PC-3 (cell line): ENCODE measurements at regions not wholly inside any gene's neighbourhood (a gene's known extent, or its start where the extent isn't known, plus 50 kb on each side); places are given as distances from the start of the nearest gene placed in this dataset.

Experiments
- ATAC-seq: fragments of 200-7000 bp; cut with Tn5 transposase; 2 replicates; pipeline ENCODE4 v1.9.1; 2020; ENCODE audit warnings: mild to moderate bottlenecking, moderate library complexity
- BruUV-seq: library from RNA; stranded (reverse); fragments of 400-500 nt; replicated peaks from 2 replicates; lab custom pipeline; 2021; lab: Mats Ljungman, UMichigan
- CTCF ChIA-PET: fragments of 300-600 bp; sonication (Branson Sonifier 250); formaldehyde crosslinking; loops from one replicate; lab custom pipeline; 2022; ENCODE audit warnings: antibody characterized with exemption; lab: Charles Lee
- POLR2A ChIA-PET: fragments of 300-600 bp; sonication (Branson Sonifier 250); formaldehyde crosslinking; loops from one replicate; lab custom pipeline; 2022; ENCODE audit warnings: antibody characterized with exemption; ENCODE audit not compliant: unreplicated experiment; lab: Charles Lee
- DNase-seq: peaks from one replicate; pipeline ENCODE4 v3.0.0-alpha.2; 2015
- H2AFZ ChIP-seq: fragments of 300-600 bp; sonication (generic); 2 replicates; pipeline ENCODE4 v1.6.0; 2016; ENCODE audit warnings: antibody characterized with exemption, low read length
- H3F3A ChIP-seq: fragments of 300-600 bp; sonication (generic); one replicate; pipeline ENCODE4 v1.6.0; 2017; ENCODE audit warnings: antibody characterized with exemption, low read length, control low read depth, mild to moderate bottlenecking; ENCODE audit not compliant: unreplicated experiment
- H3K27ac ChIP-seq: fragments of 300-600 bp; sonication (generic); 2 replicates; pipeline ENCODE4 v1.5.1; 2016; ENCODE audit warnings: mild to moderate bottlenecking, low read length
- H3K27me3 ChIP-seq: fragments of 300-600 bp; sonication (generic); 2 replicates; pipeline ENCODE4 v1.6.1; 2016; ENCODE audit warnings: low read length, mixed read lengths
- H3K36me3 ChIP-seq: fragments of 300-600 bp; sonication (generic); 2 replicates; pipeline ENCODE4 v1.6.1; 2016; ENCODE audit warnings: low read depth, mixed run types, low read length, mixed read lengths
- H3K4me1 ChIP-seq: fragments of 300-600 bp; sonication (generic); 2 replicates; pipeline ENCODE4 v1.5.1; 2016; ENCODE audit warnings: low read length; ENCODE audit not compliant: insufficient read depth
- H3K4me2 ChIP-seq: fragments of 300-600 bp; sonication (generic); 2 replicates; pipeline ENCODE4 v1.6.0; 2016; ENCODE audit warnings: low read length
- H3K4me3 ChIP-seq: fragments of 300-600 bp; sonication (generic); 2 replicates; pipeline ENCODE4 v1.5.1; 2016; ENCODE audit warnings: mild to moderate bottlenecking, low read length, mixed read lengths
- H3K79me2 ChIP-seq: fragments of 300-600 bp; sonication (generic); 2 replicates; pipeline ENCODE4 v1.6.1; 2017; ENCODE audit warnings: low read length, mixed read lengths
- H3K9ac ChIP-seq: fragments of 300-600 bp; sonication (generic); 2 replicates; pipeline ENCODE4 v1.6.0; 2016; ENCODE audit warnings: mild to moderate bottlenecking, low read length
- H3K9me2 ChIP-seq: fragments of 300-600 bp; sonication (generic); replicated peaks from 2 replicates; pipeline ENCODE4 v1.6.1; 2016; ENCODE audit warnings: mixed run types, low read length, mixed read lengths
- H3K9me3 ChIP-seq: fragments of 300-600 bp; sonication (generic); 2 replicates; pipeline ENCODE4 v1.6.1; 2016; ENCODE audit warnings: low read length, mixed read lengths
- H4K20me1 ChIP-seq: fragments of 300-600 bp; sonication (generic); 2 replicates; pipeline ENCODE4 v1.6.1; 2016; ENCODE audit warnings: low read length, mixed read lengths
- EZH2 ChIP-seq: fragments of 300-600 bp; sonication (generic); IDR thresholded peaks from one replicate; pipeline ENCODE4 v1.6.1; 2017; ENCODE audit warnings: antibody characterized with exemption, mild to moderate bottlenecking, low read length; ENCODE audit not compliant: unreplicated experiment
- EZH2phosphoT487 ChIP-seq: fragments of 300-600 bp; sonication (generic); IDR thresholded peaks from 2 replicates; pipeline ENCODE4 v1.6.1; 2018; ENCODE audit warnings: mild to moderate bottlenecking, antibody characterized with exemption, low read length, borderline replicate concordance
- intact Hi-C: fragments of 100-400 bp; cut with micrococcal nuclease; formaldehyde crosslinking; loops from 2 replicates; pipeline ENCODE4 v1.9.0; 2023
- TF ChIP-seq, protein P1 (sequence below): fragments of 300-600 bp; sonication (generic); conservative IDR thresholded peaks from 2 replicates; pipeline ENCODE4 v1.5.1; 2017; ENCODE audit warnings: antibody characterized with exemption, low read depth, mild to moderate bottlenecking, low read length

GRCh38 chr20:19834287-19834686, 76.2 kb downstream of the RIN2 start:
- no peak overlapping the region for H2AFZ ChIP-seq
- no peaks in the 10 kb centered on the region for H4K20me1 ChIP-seq
- DNase-seq (no peak), ATAC-seq (no peak)
- no peak overlapping the region for H3K4me3 ChIP-seq
- no TSS peak for BruUV-seq
- no peaks in the 10 kb centered on the region for H3K9me3 ChIP-seq
- H3K36me3 ChIP-seq, result no peaks in the 10 kb centered on the region
- intact Hi-C loops, result no loop called here
- CTCF ChIA-PET, result no interaction called here
- H3K27me3 ChIP-seq, result no peaks in the 10 kb centered on the region
- no peaks in the 10 kb centered on the region for H3F3A ChIP-seq
- H3K4me1 ChIP-seq, result peaks cover under 1% of the 10 kb centered on the region
- H3K9me2 ChIP-seq, result no peaks in the 10 kb centered on the region
- no peak overlapping the region for H3K27ac ChIP-seq
- H3K4me2 ChIP-seq, result no peak overlapping the region
- POLR2A ChIA-PET, result no interaction called here
- TF ChIP-seq EZH2phosphoT487, result no peak
- TF ChIP-seq EZH2, result no peak
- TF ChIP-seq, protein P1, sequence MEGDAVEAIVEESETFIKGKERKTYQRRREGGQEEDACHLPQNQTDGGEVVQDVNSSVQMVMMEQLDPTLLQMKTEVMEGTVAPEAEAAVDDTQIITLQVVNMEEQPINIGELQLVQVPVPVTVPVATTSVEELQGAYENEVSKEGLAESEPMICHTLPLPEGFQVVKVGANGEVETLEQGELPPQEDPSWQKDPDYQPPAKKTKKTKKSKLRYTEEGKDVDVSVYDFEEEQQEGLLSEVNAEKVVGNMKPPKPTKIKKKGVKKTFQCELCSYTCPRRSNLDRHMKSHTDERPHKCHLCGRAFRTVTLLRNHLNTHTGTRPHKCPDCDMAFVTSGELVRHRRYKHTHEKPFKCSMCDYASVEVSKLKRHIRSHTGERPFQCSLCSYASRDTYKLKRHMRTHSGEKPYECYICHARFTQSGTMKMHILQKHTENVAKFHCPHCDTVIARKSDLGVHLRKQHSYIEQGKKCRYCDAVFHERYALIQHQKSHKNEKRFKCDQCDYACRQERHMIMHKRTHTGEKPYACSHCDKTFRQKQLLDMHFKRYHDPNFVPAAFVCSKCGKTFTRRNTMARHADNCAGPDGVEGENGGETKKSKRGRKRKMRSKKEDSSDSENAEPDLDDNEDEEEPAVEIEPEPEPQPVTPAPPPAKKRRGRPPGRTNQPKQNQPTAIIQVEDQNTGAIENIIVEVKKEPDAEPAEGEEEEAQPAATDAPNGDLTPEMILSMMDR, result no peak
- H3K9ac ChIP-seq, result no peak overlapping the region
- H3K79me2 ChIP-seq, result no peaks in the 10 kb centered on the region

GRCh38 chr20:19834783-19835182, 76.7 kb downstream of the RIN2 start:
- TF ChIP-seq EZH2phosphoT487 (no peak), EZH2 (no peak)
- TF ChIP-seq, protein P1, result no peak
- CTCF ChIA-PET, result no interaction called here
- no peaks in the 10 kb centered on the region for H3K79me2 ChIP-seq
- no peak for ATAC-seq
- no peaks in the 10 kb centered on the region for H3K9me3 ChIP-seq
- no TSS peak for BruUV-seq
- no peak overlapping the region for H3K9ac ChIP-seq
- no peak overlapping the region for H3K27ac ChIP-seq
- H3K4me2 ChIP-seq, result no peak overlapping the region
- intact Hi-C loops, result no loop called here
- no peaks in the 10 kb centered on the region for H3K27me3 ChIP-seq
- POLR2A ChIA-PET, result no interaction called here
- no peak overlapping the region for H2AFZ ChIP-seq
- H3F3A ChIP-seq, result no peaks in the 10 kb centered on the region
- no peaks in the 10 kb centered on the region for H3K9me2 ChIP-seq
- no peaks in the 10 kb centered on the region for H3K36me3 ChIP-seq
- DNase-seq, result no peak
- no peaks in the 10 kb centered on the region for H4K20me1 ChIP-seq
- no peak overlapping the region for H3K4me3 ChIP-seq
- no peaks in the 10 kb centered on the region for H3K4me1 ChIP-seq

GRCh38 chr20:19835533-19836222, 77.6 kb downstream of the RIN2 start:
- no peak overlapping the region for H3K4me3 ChIP-seq
- no peaks in the 10 kb centered on the region for H3K4me1 ChIP-seq
- H3K27ac ChIP-seq, result no peak overlapping the region
- H3F3A ChIP-seq, result no peaks in the 10 kb centered on the region
- POLR2A ChIA-PET, result interaction anchor here (0.6 kb wide), 1 partner anchor 154 kb away, joined by 3 read pairs; no protein-coding TSS in a partner anchor
- H3K4me2 ChIP-seq, result no peak overlapping the region
- intact Hi-C loops, result no loop called here
- H3K27me3 ChIP-seq, result no peaks in the 10 kb centered on the region
- H3K9me2 ChIP-seq, result no peaks in the 10 kb centered on the region
- no TSS peak for BruUV-seq
- ATAC-seq, result no peak
- TF ChIP-seq EZH2 (no peak), EZH2phosphoT487 (no peak)
- H3K9ac ChIP-seq, result no peak overlapping the region
- no peaks in the 10 kb centered on the region for H3K79me2 ChIP-seq
- no peaks in the 10 kb centered on the region for H3K36me3 ChIP-seq
- no peak overlapping the region for H2AFZ ChIP-seq
- DNase-seq, result no peak
- no peaks in the 10 kb centered on the region for H3K9me3 ChIP-seq
- CTCF ChIA-PET, result no interaction called here
- H4K20me1 ChIP-seq, result no peaks in the 10 kb centered on the region
